Ascending aorta (tissue), 2 donors: ENCODE measurements at regions not wholly inside any gene's neighbourhood (a gene's known extent, or its start where the extent isn't known, plus 50 kb on each side); places are given as distances from the start of the nearest gene placed in this dataset.

ENCODE experiments used
- DNase-seq, 2 donors: peaks; one replicate each; pipeline ENCODE4 v3.0.0-alpha.2; 2019; ENCODE audit warnings: low spot score in 2 of 2
- H3K27ac ChIP-seq, 2 donors: fragments of 200-600 bp; sonication (generic); one replicate each; pipeline ENCODE4 v1.5.1; 2016 to 2017; ENCODE audit warnings: mild to moderate bottlenecking in 1 of 2
- H3K27me3 ChIP-seq: fragments of 200-600 bp; sonication (generic); one replicate; pipeline ENCODE4 v1.5.1; 2017
- H3K36me3 ChIP-seq, 2 donors: fragments of 200-600 bp; sonication (generic); one replicate each; pipeline ENCODE4 v1.5.1; 2016
- H3K4me1 ChIP-seq, 2 donors: fragments of 200-600 bp; sonication (generic); one replicate each; pipeline ENCODE4 v1.5.1; 2016 to 2017; ENCODE audit warnings: mild to moderate bottlenecking in 1 of 2
- H3K4me3 ChIP-seq, 2 donors: fragments of 200-600 bp; sonication (generic); one replicate each; pipeline ENCODE4 v1.5.1; 2016 to 2017; ENCODE audit warnings: mild to moderate bottlenecking in 1 of 2
- H3K9me3 ChIP-seq, 2 donors: fragments of 200-600 bp; sonication (generic); one replicate each; pipeline ENCODE4 v1.5.1; 2016
- CTCF ChIP-seq, 3 experiments: fragments of 200-600 bp in 2 of 3; fragments of 450-650 bp in 1 of 3; sonication (generic) in 2 of 3; IDR thresholded peaks; one replicate each; pipeline ENCODE4 v1.5.1; 2016 to 2019; ENCODE audit warnings: antibody characterized with exemption in 3 of 3, mild to moderate bottlenecking in 1 of 3, moderate library complexity in 1 of 3
- intact Hi-C: fragments of 100-400 bp; cut with DNase I; formaldehyde crosslinking; loops from one replicate; pipeline ENCODE4 v1.15.1; 2023

GRCh38 chr1:221478050-221478949, 263.6 kb downstream of the DUSP10 start:
- peak in 2 of 3 experiments; percentile 16 to 50 for TF ChIP-seq CTCF (IDR thresholded peaks at IDR 0.05)
- no peaks in the 10 kb centered on the region for H3K36me3 ChIP-seq
- no peaks in the 10 kb centered on the region for H3K27me3 ChIP-seq
- H3K4me1 ChIP-seq = no peaks in the 10 kb centered on the region
- H3K27ac ChIP-seq = no peak overlapping the region
- intact Hi-C loops = loop anchor here (10.0 kb wide), 1 partner anchor 977 kb away; no protein-coding TSS in a partner anchor
- DNase-seq = peak in 1 of 2 donors; percentile 64
- H3K9me3 ChIP-seq = no peaks in the 10 kb centered on the region
- H3K4me3 ChIP-seq = no peak overlapping the region

GRCh38 chr1:221487781-221488524, 253.9 kb downstream of the DUSP10 start:
- Histone ChIP-seq H3K27me3 (no peaks in the 10 kb centered on the region), H3K27ac (no peak overlapping the region), H3K36me3 (no peaks in the 10 kb centered on the region), H3K9me3 (no peaks in the 10 kb centered on the region), H3K4me1 (no peaks in the 10 kb centered on the region), H3K4me3 (no peak overlapping the region)
- no peak for TF ChIP-seq CTCF (IDR thresholded peaks at IDR 0.05)
- intact Hi-C loops = no loop called here
- no peak for DNase-seq

GRCh38 chr1:221488550-221488949, 253.3 kb downstream of the DUSP10 start:
- Histone ChIP-seq H3K36me3 (no peaks in the 10 kb centered on the region), H3K27ac (no peak overlapping the region), H3K27me3 (no peaks in the 10 kb centered on the region), H3K4me1 (no peaks in the 10 kb centered on the region), H3K9me3 (no peaks in the 10 kb centered on the region), H3K4me3 (no peak overlapping the region)
- DNase-seq = no peak
- no peak for TF ChIP-seq CTCF (IDR thresholded peaks at IDR 0.05)
- intact Hi-C loops = no loop called here

- H3K27me3 ChIP-seq = no peaks in the 10 kb centered on the region
- H3K4me1 ChIP-seq = no peaks in the 10 kb centered on the region
- TF ChIP-seq CTCF (IDR thresholded peaks at IDR 0.05) = no peak
- no peak overlapping the region for H3K4me3 ChIP-seq
- no peak for DNase-seq
- H3K27ac ChIP-seq = no peak overlapping the region
- intact Hi-C loops = no loop called here
- H3K36me3 ChIP-seq = no peaks in the 10 kb centered on the region
- H3K9me3 ChIP-seq = no peaks in the 10 kb centered on the region
Observed at GRCh38 chr1:221494670-221495069, 247.2 kb downstream of the DUSP10 start.

- H3K36me3 ChIP-seq = no peaks in the 10 kb centered on the region
- H3K27me3 ChIP-seq = no peaks in the 10 kb centered on the region
- intact Hi-C loops = no loop called here
- DNase-seq = no peak
- TF ChIP-seq CTCF (IDR thresholded peaks at IDR 0.05) = no peak
- no peak overlapping the region for H3K27ac ChIP-seq
- H3K4me1 ChIP-seq = no peaks in the 10 kb centered on the region
- H3K9me3 ChIP-seq = no peaks in the 10 kb centered on the region
- H3K4me3 ChIP-seq = no peak overlapping the region
Observed at GRCh38 chr1:221497046-221497445, 244.8 kb downstream of the DUSP10 start.
